ENCODE measurements at regions not wholly inside any gene's neighbourhood (a gene's known extent, or its start where the extent isn't known, plus 50 kb on each side); places are given as distances from the start of the nearest gene placed in this dataset.
A peak's percentile ranks its signal among the peaks of the same experiment; 100 is the strongest.
"Not testable (repeated sequence)": the region's sequence is repeated elsewhere in the genome, so short reads cannot be mapped to it uniquely, and the experiment has no call there.

DNA sequence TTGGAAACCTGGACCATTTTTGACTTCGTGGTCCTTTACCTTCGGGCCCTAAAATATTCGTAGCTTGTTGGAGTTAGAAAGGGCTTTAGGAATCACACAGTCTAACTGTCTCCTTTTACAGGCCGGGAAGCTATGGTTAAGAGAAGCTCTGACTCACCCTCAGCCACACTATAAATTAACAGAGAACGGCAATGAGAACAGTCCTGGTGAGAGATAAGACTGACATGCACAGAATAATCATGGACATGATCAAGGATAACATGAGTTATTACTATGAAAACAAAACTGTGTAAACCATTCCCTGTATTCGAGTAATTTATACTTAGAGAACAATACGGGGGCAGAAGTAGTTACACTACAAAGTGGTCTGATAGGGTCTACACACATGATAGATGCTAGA lies 162.5 kb upstream of the MALRD1 start:
- TF ChIP-seq, protein P1, sequence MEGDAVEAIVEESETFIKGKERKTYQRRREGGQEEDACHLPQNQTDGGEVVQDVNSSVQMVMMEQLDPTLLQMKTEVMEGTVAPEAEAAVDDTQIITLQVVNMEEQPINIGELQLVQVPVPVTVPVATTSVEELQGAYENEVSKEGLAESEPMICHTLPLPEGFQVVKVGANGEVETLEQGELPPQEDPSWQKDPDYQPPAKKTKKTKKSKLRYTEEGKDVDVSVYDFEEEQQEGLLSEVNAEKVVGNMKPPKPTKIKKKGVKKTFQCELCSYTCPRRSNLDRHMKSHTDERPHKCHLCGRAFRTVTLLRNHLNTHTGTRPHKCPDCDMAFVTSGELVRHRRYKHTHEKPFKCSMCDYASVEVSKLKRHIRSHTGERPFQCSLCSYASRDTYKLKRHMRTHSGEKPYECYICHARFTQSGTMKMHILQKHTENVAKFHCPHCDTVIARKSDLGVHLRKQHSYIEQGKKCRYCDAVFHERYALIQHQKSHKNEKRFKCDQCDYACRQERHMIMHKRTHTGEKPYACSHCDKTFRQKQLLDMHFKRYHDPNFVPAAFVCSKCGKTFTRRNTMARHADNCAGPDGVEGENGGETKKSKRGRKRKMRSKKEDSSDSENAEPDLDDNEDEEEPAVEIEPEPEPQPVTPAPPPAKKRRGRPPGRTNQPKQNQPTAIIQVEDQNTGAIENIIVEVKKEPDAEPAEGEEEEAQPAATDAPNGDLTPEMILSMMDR (IDR thresholded peaks at IDR 0.05; ENCODE audit: low read length, missing control alignments): no peak
- DNase-seq (ENCODE audit: low read depth): peak; percentile 11
- no peak overlapping the region for H3K4me3 ChIP-seq (replicated peaks; ENCODE audit: low read depth, low read length)

DNA sequence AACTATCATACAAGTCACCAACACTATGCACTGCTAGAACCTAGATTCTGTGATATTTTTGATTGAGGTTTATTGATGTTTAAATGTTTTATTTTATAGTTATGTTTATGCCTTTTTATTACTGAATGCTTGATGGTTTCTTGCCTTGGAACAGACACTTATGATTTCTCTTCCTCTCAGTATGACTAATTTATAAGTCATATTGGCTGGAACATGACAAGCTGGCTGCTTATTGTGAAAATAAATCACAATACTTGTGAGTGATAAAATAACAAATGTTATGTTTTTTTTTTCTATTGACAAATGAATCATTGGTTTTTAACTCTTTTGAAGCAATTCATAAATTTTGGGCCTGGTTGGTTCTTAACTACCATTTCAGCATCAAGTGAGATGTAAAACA lies 142.0 kb upstream of the MALRD1 start:
- DNase-seq (ENCODE audit: low read depth): no peak
- TF ChIP-seq, protein P1 (IDR thresholded peaks at IDR 0.05; ENCODE audit: low read length, missing control alignments): no peak
- no peak overlapping the region for H3K4me3 ChIP-seq (replicated peaks; ENCODE audit: low read depth, low read length)

DNA sequence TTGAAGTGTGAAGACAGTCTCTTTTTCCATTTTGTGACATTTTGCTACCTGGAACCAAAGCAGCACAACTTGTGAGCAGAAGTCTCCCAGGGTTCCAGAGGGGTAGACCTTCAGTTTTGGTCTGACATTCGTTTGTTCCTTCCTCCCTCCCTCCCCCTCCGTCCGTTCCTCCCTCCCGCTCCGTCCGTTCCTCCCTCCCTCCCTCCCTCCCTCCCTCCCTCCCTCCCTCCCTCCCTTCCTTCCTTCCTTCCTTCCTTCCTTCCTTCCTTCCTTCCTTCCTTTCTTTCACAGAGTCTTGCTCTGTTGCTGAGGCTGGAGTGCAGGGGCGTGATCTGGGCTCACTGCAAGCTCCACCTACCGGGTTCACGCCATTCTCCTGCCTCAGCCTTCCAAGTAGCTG lies 131.2 kb upstream of the MALRD1 start:
- not testable (repeated sequence) for H3K4me3 ChIP-seq (replicated peaks; ENCODE audit: low read depth, low read length); DNase-seq (ENCODE audit: low read depth)

- TF ChIP-seq, protein P1 (IDR thresholded peaks at IDR 0.05; ENCODE audit: low read length, missing control alignments): no peak
- peak; percentile 54 for DNase-seq (ENCODE audit: low read depth)
- no peak overlapping the region for H3K4me3 ChIP-seq (replicated peaks; ENCODE audit: low read depth, low read length)
These were observed 130.1 kb upstream of the MALRD1 start for GRCh38 chr10:18918532-18918931.

DNA sequence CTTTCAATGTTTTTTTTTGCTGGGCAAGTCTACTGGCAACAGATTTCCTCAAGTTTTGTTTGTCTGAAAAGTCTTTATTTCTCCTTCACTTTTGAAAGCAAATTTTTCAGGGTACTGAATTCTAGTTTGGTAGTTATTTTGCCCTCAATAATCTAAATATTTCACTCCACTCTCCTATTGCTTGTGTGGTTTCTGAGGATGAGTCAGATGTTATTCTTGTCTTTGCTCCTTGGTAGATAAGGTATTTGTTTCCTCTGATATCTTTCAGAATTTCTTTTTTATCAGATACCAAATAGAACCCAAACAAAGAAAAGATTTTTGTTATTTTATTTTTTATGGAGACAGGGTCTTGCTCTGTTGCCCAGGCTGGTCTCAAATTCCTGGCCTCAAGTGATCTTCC lies 99.2 kb upstream of the MALRD1 start:
- H3K4me3 ChIP-seq (replicated peaks; ENCODE audit: low read depth, low read length): no peak overlapping the region
- TF ChIP-seq, protein P1 (IDR thresholded peaks at IDR 0.05; ENCODE audit: low read length, missing control alignments): no peak
- no peak for DNase-seq (ENCODE audit: low read depth)

- H3K4me3 ChIP-seq (replicated peaks; ENCODE audit: low read depth, low read length); DNase-seq (ENCODE audit: low read depth): not testable (repeated sequence)
These were observed 97.4 kb upstream of the MALRD1 start for GRCh38 chr10:18951072-18951823.

GRCh38 chr10:18955061-18955460 lies 93.5 kb upstream of the MALRD1 start:
- TF ChIP-seq, protein P1 (IDR thresholded peaks at IDR 0.05; ENCODE audit: low read length, missing control alignments): no peak
- no peak overlapping the region for H3K4me3 ChIP-seq (replicated peaks; ENCODE audit: low read depth, low read length)
- no peak for DNase-seq (ENCODE audit: low read depth)

- no peak for DNase-seq (ENCODE audit: low read depth)
- TF ChIP-seq, protein P1 (IDR thresholded peaks at IDR 0.05; ENCODE audit: low read length, missing control alignments): no peak
- no peak overlapping the region for H3K4me3 ChIP-seq (replicated peaks; ENCODE audit: low read depth, low read length)
These were observed 89.2 kb upstream of the MALRD1 start for GRCh38 chr10:18959369-18959768.
